ENCODE measurements at regions not wholly inside any gene's neighbourhood (a gene's known extent, or its start where the extent isn't known, plus 50 kb on each side); places are given as distances from the start of the nearest gene placed in this dataset.

DNA sequence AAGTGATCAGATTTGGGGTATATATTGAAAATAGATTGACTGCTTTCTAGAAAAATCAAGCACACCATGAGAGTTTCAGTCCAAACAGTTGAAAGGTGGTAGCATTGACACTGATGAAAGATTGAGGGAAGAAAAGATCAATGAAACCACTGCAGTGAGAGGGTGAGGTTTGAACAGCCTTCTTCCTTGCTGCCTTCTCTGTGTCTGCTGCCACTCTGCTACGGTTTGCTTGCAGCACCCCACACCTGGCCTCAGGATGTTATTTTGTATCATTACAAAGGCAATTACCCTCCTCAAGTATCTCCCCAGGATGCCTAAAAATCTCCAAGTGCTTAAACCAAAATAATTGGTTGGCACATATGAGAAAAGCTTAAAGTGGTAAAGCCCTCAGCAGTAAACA, 683.6 kb upstream of the ARPP21 start:
- no peak overlapping the region for H3K4me3 ChIP-seq
- H3K27ac ChIP-seq: no peak overlapping the region

- H3K4me3 ChIP-seq: no peak overlapping the region
- H3K27ac ChIP-seq: no peak overlapping the region
Observed at GRCh38 chr3:34956511-34956910, 682.8 kb upstream of the ARPP21 start.

GRCh38 chr3:34957677-34958076, 681.6 kb upstream of the ARPP21 start:
- Histone ChIP-seq H3K27ac (no peak overlapping the region), H3K4me3 (no peak overlapping the region)

GRCh38 chr3:34969513-34969912, 669.8 kb upstream of the ARPP21 start:
- Histone ChIP-seq H3K27ac (no peak overlapping the region), H3K4me3 (no peak overlapping the region)

- no peak overlapping the region for H3K4me3 ChIP-seq
- H3K27ac ChIP-seq: no peak overlapping the region
Observed at GRCh38 chr3:34972481-34972880, 666.8 kb upstream of the ARPP21 start.

- Histone ChIP-seq H3K4me3 (no peak overlapping the region), H3K27ac (no peak overlapping the region)
Observed at GRCh38 chr3:34973586-34973985, 665.7 kb upstream of the ARPP21 start.

GRCh38 chr3:34983631-34984030, 655.7 kb upstream of the ARPP21 start:
- H3K27ac ChIP-seq: no peak overlapping the region
- no peak overlapping the region for H3K4me3 ChIP-seq

DNA sequence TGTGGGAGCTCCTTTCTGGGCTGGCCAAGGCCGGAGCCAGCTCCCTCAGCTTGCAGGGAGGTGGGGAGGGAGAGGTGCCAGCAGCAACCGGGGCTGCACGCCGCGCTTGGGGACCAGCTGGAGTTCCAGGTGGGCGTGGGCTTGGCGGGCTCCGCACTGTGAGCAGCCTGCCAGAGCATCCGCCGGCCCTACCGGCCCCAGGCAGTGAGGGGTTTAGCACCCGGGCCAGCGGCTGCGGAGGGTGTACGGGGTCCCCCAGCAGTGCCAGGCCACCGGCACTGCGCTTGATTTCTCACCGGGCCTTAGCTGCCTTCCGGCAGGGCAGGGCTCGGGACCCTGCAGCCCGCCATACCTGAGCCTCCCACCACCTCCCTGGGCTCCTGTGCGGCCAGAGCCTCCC, 651.0 kb upstream of the ARPP21 start:
- no peak overlapping the region for H3K4me3 ChIP-seq
- H3K27ac ChIP-seq: no peak overlapping the region

GRCh38 chr3:34995796-34996430, 643.4 kb upstream of the ARPP21 start:
- H3K4me3 ChIP-seq: no peak overlapping the region
- H3K27ac ChIP-seq: no peak overlapping the region

DNA sequence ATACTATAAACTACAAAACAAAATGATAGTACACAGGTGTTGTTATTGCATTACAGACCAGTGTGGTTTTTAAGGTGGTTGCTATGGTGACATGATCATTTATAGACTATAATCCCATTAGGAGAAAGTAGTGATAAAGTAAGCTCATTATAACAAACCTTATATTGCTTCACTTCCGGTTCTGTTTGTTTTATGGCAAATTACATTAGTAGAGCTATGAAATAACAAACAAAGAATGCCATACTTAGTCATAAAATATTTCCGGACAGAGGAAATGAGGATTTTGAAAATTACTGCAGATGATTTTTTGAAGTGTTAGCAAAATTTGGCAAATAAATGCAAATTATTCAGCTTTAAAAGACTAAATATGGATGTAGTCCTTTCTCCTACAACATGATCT, 640.4 kb upstream of the ARPP21 start:
- H3K4me3 ChIP-seq: no peak overlapping the region

DNA sequence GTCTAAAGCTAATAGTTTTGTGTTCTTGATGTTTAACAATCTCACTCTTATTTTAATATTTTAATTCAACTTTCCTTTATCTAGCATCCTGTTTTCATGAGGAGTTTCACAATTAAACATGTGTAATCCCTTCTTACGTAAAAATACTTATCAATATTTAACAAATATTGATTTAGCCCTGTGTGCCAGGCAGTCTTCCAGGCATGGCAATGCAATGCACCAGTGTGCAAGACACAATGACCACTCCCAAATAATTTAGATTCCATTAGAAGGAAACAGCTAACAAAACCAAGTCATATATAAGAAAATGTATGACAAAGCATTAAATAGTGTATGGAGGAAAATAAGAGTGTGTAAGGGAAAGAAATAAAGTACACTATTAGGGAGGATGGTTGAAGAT, 627.1 kb upstream of the ARPP21 start:
- H3K4me3 ChIP-seq: no peak overlapping the region
- H3K27ac ChIP-seq: no peak overlapping the region

More for the DNA sequence above, 640.4 kb upstream of the ARPP21 start:
- no peak overlapping the region for H3K27ac ChIP-seq

DNA sequence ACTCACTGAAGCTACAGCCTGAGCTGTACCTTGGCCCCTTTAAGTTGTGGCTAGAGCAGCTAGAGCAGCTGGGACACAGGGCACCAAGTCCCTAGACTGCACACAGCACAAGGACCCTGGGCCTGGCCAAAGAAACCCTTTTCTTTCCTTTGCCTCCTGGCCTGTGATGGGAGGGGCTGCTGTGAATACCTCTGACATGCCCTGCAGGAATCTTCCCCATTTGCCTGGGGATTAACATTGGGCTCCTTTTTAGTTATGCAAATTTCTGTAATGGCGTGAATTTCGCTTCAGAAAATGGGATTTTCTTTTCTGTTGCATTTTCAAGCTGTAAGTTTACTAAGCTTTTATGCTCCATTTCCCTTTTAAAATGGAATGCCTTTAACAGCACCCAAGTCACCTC, 611.2 kb upstream of the ARPP21 start:
- H3K27ac ChIP-seq: no peak overlapping the region
- no peak overlapping the region for H3K4me3 ChIP-seq

- Histone ChIP-seq H3K4me3 (no peak overlapping the region), H3K27ac (no peak overlapping the region)
Observed at GRCh38 chr3:35042210-35042991, 596.9 kb upstream of the ARPP21 start.

- Histone ChIP-seq H3K4me3 (no peak overlapping the region), H3K27ac (no peak overlapping the region)
Observed at GRCh38 chr3:35043040-35043439, 596.3 kb upstream of the ARPP21 start.

GRCh38 chr3:35044190-35044589, 595.1 kb upstream of the ARPP21 start:
- Histone ChIP-seq H3K27ac (no peak overlapping the region), H3K4me3 (no peak overlapping the region)

- H3K27ac ChIP-seq: no peak overlapping the region
- no peak overlapping the region for H3K4me3 ChIP-seq
Observed at GRCh38 chr3:35045118-35045517, 594.2 kb upstream of the ARPP21 start.

GRCh38 chr3:35064761-35065160, 574.6 kb upstream of the ARPP21 start:
- H3K4me3 ChIP-seq: no peak overlapping the region
- H3K27ac ChIP-seq: no peak overlapping the region

DNA sequence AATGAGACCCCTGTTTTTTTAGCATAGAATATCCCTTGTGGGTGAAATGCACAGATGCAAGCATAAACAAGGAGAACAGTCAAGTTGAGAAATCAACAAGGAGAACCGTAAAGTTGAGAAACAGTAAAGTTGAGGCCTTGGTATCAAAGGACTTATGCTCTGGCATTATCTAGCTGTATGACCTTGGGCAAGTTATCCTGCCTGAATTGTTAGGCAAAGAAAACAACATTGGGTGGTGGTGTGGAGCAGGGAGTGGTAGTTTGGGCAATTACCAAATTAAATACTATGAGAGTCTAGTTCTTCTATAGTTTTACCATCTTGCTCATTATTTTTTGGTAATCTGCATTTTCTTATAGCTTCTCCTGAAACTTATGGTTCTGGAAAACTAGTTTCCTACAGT, 573.4 kb upstream of the ARPP21 start:
- Histone ChIP-seq H3K27ac (no peak overlapping the region), H3K4me3 (no peak overlapping the region)

DNA sequence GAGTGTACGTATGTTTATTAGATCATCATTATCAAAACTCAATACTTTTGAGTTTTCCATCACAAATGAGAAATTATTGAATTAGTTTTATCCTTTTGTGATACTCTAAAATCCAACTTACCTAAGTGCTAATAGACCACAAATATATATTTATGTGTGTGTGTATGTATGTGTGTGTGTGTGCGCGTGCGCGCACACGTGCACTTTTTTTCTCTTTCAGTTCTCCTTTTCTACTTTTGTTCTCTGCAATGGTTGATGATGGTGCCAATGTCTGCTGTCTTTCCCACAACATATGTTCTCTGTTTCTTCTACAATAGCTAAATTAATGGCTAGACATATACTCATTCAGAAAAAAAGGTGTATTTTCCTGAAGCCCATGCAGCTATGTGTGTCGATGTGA, 571.6 kb upstream of the ARPP21 start:
- Histone ChIP-seq H3K4me3 (no peak overlapping the region), H3K27ac (no peak overlapping the region)

DNA sequence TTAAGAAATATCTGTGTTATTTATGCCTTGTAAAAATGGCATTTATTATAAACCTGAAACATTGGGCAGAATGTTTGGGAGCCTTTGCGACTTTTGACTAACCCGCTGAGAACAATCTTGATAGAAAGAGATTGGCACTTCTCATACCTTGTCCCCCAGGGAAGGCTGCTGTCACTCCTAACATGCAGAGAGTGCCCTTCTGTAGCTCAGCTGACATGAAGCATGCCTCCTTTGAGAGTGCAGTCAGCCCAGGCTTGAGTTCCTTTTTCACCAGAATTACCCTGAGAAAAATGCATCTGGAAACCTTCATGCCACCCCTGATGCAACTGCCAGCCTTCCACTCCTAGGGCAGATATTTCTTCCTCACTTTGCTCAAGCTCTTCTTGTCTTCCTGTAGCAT, 569.2 kb upstream of the ARPP21 start:
- H3K4me3 ChIP-seq: no peak overlapping the region
- no peak overlapping the region for H3K27ac ChIP-seq

DNA sequence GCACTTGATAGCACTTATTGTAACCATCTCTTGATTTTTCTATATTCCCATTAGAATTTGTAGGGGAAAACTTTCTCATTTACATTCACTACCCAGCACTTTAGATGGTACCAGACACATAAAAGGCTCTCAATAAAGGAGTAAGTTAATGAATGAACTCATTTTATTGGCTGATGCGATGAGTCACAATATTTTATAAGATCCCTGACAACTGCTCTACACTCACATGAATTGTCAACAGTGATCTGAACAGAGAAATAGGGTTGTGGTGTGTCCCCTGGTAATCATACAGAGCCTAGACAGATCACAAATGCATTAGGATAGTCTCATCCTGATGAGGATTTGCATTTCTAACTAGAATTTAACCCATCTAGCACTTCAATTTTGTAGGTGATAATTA, 567.6 kb upstream of the ARPP21 start:
- Histone ChIP-seq H3K27ac (no peak overlapping the region), H3K4me3 (no peak overlapping the region)

DNA sequence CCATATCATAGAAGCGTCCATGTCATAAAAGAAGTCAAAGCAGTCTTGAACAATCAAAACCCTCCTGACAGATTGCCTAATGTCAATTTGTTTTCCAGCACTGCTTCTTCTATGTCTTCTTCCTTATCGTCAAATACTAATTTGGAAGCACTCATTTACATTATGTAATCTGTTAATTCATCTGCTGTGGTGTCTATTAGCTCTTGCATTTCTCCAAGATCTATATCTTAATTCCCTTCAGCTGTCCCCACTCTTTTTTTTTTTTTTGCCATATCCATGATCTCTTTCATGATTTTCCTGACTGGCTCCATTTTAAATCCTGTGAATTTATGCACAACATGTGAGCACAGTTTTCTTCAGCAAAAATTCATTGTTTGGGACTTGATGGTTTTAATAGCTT, 560.5 kb upstream of the ARPP21 start:
- Histone ChIP-seq H3K27ac (no peak overlapping the region), H3K4me3 (no peak overlapping the region)

All from skin epidermis (tissue), 12 donors.